NCI-H748 (cell line): ENCODE measurements at regions not wholly inside any gene's neighbourhood (a gene's known extent, or its start where the extent isn't known, plus 50 kb on each side); places are given as distances from the start of the nearest gene placed in this dataset.

Experiments used
- DNase-seq: peaks from one replicate; lab custom pipeline; 2025; ENCODE audit not compliant: unreplicated experiment; lab: John Stamatoyannopoulos, UW

DNA sequence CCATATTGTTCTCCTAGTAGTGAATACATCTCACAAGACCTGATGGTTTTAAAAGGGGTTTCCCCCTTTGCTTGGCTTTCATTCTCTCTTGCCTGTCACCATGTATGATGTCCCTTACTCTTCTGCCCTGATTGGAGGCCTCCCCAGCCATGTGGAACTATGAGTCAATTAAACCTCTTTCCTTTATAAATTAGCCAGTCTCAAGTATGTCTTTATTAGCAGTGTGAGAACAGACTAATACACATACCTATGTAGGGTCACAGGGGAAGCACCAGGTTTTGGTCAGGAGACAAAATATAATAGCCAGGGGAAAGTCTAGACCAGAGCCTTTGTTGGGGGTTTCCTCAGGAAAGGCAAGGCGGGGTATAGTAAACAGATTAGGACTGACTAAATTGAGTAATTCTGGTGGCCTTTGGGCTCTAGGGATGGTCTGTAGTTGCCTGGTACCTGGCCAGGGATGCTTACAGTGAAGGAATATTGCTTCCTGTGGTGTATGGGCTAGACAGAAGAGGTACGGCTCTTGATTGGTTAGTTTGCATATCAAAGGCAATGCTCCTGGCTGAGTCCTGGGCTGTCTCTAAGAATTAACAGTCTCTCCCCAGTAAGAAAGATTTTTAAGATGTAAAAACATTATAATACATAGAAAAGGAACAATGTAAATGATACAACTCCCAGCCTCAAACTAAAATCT, 254.5 kb downstream of the ELAVL2 start:
- DNase-seq: no peak

DNA sequence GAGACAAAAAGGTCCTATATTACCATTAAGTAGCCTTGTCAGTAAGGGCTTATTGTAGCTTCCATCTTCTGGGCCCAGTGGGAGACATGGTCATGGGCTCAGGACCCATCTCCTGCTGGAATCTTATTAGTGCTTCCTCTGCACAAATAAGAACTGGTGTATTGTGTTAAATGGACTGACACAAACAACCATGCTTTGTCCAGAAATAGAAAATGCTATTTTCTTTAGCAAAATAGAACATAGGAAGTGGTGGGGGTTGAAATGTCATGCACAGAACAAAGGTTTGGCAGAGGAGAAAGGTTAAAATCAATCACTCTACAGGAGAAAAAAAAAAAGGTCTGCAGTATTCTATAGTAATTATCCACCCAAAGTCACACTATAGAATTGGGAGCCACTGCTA, 252.2 kb downstream of the ELAVL2 start:
- no peak for DNase-seq

DNA sequence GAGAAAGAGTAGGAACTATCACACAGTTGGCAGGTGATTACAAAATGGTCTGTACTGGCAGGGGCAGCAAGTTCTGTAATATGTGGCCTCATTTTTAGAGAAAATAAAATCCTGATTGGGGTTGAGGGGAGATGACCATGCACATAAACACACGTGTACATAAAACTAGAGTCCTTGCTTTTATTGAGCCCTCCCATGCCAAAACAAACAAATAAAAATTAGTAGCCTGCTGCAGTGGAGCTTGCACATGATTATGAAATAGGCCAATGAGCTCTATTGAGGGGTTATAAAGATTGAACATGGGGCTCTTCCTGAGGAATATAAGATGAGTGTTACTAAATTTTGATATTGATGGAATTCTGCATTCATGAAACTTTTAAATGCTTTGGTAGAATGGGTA, 248.4 kb downstream of the ELAVL2 start:
- DNase-seq: no peak

DNA sequence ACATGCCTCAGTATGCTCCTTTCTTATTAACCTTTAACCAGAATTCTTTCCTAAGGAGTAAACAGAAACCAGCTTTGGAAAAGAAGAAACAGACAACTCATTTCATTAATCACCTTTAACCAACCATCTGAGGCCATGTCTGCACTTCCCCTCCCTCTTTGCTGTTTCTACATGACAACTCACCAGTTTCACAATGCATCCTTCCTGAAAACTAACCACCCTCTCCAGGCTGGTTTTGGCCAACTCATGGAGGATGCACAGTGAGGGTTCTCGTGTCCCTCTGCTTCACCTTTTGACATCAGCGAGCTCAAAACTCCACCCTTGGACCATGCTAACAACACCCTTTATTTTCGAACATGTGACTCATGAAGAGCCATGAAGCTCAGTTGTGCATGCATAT, 244.1 kb downstream of the ELAVL2 start:
- no peak for DNase-seq

DNA sequence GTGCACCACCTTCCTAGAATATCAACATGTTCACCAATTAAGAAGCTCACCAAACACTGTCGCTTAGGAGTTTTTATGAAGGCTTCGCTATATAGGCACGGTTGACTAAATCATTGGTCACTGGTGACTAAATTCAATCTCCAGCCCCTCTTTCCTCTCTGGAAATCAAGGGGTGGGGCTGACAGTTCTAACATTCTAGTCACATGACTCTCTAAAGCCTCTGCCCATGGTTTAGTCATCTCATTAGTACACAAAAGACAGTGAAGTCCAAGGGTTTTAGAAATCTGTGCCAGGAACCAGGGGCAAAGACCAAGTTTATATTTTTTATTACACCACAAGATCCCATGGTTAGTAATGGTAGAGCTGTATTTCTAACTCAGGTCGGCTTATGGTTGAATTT, 243.2 kb downstream of the ELAVL2 start:
- DNase-seq: no peak

DNA sequence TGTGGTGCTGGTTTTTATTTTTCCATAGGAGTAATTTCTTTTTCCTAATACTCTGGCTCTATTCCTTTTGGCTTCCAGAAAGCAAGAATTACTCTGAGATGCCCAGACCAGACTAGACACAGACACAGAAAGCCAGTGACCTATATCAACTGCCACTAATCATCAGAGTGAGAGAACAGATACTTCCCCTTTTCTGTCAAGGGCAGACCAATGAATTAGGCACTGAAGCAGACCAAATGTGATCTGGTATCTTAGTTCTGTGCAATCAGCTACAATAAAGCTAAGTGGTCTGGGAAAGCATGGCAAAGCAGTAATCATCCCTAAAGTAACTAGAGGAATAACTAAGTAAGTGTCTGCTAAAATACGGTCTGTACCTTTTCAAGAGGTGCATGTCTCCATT, 239.1 kb downstream of the ELAVL2 start:
- DNase-seq: no peak

DNA sequence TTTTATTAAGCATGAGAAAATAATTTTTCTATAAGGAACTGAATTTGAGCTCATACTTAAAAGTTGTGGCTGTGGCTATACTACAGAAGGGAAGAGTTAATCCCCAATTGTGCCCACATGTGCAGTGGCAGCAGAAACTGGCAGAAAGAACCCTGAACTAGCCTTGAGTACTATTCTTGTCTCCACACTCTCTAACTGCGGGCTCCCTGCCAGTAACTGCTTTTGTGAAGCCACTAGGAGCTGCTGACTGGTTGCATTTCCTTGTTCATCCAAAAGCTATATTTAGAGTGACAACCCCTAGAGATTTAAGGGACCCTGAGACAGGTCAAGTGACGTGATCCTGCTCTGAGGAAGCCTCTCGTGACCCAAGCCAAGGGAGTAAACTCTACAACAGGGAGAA, 238.6 kb downstream of the ELAVL2 start:
- DNase-seq: no peak

DNA sequence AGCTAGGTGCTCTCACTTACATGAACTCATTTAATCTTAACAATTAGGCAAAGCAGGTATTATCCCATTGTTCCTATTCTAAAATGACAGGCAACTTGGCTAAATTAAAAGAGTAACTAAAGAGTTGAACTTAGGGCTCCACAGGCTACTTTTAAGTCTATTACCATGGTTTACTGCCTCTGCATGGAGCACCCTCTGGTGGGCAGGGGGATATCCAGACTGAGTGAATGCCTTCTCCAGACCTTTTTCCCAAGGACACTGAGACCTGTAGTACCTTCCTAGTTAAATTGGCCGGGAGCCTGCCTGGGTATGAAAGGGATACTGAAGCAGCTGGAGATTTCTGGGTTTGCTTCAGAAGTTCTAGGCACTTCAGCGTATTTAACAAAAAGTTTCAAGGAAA, 238.1 kb downstream of the ELAVL2 start:
- DNase-seq: peak; percentile 19

DNA sequence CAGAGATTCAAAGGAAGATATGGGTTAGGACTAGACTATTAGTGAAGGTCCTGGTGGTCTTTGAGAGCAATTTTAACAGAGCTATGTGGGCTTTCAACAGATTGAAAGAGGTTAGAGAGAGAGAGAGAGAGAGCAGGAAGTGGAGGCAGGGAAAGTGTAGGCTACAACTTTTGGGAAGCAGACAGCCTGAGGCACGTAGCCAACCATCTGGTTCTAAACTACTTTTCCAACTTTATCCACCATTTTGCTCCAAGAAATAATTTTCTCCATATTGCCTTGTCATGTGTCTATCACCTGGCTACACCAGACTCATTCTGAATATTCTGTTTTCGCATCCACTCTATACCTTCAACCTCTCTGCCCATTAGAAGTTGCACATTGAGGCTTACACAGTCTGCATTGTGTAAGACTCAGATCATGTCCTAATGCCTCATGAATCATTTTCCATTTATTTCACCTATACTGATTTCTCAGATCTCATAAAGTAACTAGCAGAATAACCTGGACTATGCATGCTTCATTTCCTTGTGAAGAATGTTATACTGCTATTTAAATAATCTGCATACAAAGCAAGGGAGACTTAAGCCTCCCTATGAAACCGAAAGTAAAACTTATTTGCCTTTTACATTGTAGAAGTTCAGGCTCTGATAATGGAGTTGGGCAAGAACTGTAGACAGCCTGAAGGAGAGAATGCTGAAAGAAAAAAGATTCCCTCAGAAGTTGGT, 235.6 kb downstream of the ELAVL2 start:
- DNase-seq: no peak

DNA sequence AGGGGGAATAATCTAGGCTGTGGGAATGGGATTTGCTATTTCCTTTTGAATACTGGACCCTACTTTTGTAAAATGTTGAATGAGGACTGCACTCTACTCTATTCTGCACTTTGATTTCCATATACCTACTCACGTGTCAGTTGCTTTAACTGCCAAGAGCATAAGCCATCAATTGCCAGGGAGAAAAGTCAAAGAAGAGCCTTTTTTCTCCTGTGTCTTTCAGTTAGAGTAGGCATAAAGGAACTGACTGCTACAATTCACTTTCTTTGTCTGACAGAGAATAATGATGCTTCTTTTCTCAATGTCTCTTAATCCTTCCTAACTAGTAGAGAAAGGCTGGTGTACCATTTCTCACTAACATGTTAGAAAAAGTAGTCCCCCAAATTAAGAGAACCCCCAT, 231.6 kb downstream of the ELAVL2 start:
- no peak for DNase-seq

DNA sequence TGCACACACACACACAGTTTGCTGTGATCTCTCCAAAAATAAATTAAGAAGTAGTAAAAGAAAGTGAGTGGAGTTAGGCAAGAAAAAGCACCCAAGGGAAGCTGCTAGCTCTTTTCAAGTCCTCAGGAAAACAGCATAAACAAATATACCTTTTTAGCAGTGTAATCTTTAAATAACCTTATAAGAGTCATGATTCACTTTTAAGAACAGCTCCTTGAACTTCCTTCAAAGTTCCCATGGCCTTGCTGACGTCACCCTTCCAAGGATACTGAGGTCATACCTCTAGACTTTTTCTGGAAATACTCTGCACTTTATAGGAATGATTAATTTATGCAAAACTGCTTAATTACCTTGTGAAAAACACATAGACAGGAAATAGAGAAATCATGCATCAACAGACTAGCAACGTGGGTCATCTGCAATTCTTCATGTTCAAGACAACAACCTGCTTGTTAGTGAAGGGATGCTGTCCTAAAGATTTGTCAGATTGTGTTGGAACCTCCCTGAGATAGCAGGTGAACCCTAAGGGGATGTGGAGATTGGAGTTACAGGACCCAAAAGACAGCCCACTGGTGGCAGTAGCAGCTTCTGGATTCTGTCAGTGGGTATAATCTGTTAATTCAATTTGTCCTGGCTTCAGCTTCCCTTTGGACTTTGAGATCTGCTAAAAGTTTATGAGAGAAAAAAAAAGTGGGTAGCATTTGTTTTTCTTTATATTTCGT, 229.0 kb downstream of the ELAVL2 start:
- no peak for DNase-seq

DNA sequence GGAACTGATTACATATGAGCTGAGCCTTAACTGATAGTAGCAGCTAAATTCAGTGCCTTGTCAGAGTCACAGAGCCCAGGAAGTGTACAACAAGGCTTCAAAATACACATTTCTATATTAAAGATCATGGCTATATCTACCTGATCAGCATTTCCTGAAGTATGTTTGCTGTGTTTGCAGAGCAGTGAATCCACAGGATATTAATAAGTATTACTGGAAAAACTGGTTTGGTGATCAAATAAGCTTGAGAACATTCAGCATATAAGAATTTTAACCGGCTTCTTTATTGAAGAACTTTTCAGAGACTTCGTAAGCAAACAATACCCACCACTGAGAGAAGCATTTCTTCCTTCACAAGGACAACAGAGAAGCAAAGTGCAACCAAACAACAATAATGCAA, 227.0 kb downstream of the ELAVL2 start:
- DNase-seq: peak; percentile 63

DNA sequence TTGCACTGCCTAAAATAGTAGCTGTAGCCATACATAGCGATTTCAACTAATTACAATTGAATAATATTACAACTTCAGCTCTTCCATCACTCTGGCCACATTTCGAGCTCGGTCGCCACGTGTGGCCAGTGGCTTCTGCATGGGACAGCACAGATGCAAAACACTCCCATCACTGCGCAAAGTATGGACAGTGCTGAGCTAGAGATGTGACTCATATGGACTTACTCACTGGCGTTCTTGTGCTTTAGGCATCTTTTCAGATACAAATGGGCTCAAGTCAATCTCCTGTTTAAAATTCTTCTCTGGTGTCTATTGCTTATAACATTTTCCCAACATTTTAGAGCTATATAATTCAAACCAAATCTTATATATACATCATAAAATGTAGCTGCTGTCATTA, 222.7 kb downstream of the ELAVL2 start:
- no peak for DNase-seq

DNA sequence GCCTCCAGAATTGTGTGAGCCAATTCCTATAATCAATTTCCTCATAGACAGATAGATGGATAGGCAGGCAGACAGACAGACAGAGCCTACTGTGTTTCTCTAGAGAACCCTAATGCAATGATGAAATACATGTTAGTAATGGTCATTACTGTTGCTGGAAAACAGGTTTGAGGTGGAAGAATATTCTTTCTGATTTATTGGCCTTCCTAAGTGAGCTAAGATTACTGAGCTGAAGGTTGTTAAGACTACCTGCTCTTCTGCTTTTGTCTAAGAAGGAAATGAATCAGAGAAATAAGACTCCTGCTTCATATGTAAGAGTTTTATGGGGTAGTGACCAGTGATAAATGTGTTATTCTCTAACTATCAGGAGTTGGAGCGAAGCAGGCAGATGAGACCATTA, 219.9 kb downstream of the ELAVL2 start:
- DNase-seq: no peak

DNA sequence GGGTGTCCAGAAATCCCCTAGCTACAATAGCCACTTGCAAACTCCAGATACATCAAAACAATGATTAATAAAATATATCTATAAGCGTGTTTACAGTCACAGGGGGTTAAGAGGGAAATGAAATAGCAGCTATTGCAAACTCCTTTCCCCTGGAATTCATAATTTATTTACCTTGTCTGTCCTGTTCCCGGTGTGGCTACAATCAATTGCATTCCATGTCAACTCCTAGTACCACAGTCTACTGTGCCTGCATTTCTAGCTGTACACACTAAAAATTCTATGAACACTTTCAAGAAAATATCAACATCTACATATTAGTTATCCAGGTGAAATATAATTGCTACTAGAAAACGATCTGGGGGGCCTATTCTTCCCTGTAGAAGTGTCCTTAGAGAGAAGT, 217.6 kb downstream of the ELAVL2 start:
- no peak for DNase-seq

DNA sequence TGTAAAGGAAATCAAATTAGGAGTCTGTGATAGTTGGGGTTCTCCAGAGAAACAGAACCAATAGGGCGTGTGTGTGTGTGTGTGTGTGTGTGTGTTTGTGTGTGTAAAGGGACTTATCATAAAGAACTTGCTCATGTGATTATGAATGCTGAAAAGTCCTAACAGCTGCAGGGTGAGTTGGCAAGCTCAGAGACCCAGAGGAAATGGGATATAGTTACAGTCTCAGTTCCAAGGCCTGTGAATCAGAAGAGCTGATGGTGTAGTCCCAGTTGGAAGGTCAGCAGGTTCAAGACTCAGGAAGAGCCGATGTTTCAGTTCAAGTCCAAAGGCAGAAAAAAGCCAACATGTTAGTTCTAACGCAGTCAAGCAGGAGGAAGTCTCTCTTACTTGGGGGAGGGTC, 214.2 kb downstream of the ELAVL2 start:
- no peak for DNase-seq

DNA sequence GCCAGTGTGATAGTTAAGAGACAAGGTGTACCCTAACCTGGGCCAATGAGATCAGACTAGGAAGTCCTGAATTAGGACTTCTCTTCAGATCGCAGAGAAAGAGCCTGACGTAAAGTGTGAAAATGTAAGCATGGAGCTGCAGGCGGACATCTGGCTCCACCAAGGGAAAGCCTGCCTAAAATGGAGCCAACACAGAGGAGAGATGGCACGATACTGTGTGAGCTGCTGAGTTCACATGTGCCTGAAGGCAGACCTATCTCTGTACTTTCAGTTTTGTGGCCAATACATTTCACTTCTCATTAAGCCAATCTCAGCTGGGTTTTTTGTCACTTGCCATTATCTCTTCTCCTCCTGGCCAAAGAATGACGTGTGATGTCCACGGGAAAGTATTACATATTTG, 210.5 kb downstream of the ELAVL2 start:
- DNase-seq: no peak

DNA sequence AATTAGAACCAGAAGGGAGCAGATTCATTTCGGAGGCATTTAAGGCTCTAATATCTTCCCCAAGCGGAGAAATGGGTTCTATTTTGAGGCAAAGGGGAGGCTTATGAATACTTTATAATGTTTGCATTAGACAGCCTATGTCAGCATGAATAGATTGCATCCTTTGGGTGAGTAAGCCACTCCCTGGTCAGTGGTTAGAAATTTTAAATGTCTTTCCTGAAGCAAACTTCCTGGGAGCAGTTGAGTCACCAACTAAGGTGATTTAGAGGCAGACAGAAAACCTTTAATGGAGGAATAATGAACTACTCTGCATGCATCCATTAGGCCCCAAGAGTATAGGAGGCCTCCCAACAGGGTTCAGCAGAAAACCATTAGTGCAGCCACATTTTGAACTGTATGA, 204.9 kb downstream of the ELAVL2 start:
- DNase-seq: no peak

DNA sequence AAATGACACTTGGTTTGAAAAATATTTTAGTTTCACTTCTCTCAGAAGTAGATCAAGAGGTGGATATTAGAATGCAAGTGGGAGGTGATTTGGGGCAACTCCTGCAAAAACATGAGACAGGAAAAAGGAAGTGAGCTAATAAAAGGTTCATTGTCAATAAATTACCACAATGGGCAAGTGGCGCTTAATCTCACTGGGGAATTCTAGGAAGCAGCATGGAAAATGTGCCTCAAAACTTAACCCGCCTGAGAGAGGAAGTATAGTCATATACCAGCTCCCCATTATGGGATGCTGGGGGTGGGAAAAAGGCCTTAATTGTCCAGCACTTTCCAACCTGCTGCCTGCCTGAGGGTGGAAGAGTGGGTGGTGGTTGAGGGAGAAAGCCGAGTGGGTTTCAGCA, 204.1 kb downstream of the ELAVL2 start:
- DNase-seq: no peak

DNA sequence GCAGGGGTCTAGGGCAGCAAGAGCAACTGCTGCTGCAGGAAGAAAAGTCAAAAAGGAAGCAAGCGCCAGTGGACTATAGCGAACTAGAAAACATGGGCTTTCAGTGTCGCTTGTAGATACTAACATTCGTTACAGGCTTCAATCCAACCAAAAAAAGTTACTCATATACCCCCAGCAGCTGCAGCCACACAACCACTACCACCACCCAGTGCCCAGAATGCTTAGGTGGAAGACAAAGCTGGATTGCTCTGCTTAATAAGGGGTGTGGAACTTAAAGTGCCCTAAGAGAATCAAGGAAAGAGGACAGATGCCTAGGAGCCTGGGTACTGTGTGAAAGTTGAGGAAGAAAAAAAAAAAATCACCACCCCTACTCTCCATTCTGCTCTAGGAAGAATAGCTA, 203.6 kb downstream of the ELAVL2 start:
- no peak for DNase-seq

DNA sequence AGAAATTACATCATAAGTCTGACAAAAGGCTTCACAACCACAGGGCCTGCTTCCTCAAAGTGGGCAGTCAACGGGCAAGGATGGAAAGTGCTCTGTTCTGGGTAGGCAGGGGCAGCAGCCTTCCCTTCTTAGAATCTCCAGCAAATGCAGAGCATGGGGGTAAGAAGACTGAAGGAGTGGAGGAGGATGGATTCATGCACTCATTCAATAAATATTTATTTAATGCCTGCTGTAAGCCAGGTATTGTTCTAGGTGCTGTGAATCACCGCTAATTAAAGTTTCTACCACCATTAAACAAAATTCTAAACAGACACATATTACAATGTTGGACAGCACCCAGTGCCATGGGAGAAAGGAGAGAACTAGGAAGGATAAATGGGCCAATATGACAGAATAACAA, 195.6 kb downstream of the ELAVL2 start:
- DNase-seq: no peak

DNA sequence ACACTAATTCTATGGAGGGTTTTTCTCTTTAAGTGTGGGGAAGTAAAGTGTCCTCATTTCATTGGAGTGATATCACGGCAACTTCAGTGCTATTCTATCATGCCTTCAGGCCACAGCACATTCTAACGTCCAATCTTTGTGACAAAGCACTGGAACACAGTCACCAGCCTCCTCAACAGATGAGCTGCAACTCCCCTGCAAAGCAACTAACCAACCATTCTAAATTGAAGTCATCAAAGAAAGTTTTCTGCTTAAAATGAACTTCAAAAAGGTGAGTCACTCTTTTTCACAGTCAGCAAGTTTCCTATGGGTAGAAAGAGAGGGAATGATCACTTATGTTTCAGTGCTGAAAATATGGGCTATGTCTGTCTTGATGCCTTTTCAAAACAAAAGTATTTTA, 190.8 kb downstream of the ELAVL2 start:
- DNase-seq: no peak
